AG10803 (cell line): ENCODE measurements at regions not wholly inside any gene's neighbourhood (a gene's known extent, or its start where the extent isn't known, plus 50 kb on each side); places are given as distances from the start of the nearest gene placed in this dataset.
A peak's percentile ranks its signal among the peaks of the same experiment; 100 is the strongest.

Source experiments
- DNase-seq: peaks from one replicate; pipeline ENCODE4 v3.0.0; 2010; ENCODE audit warnings: low read depth
- H3K4me3 ChIP-seq: 2 replicates; pipeline ENCODE4 v1.5.1; 2011; ENCODE audit warnings: mild to moderate bottlenecking, low read length, control low read depth
- CTCF ChIP-seq: conservative IDR thresholded peaks from 2 replicates; pipeline ENCODE4 v1.5.1; 2011; ENCODE audit warnings: mild to moderate bottlenecking, low read length, control low read depth, inconsistent platforms

- no peak for TF ChIP-seq CTCF
- H3K4me3 ChIP-seq, result no peak overlapping the region
- DNase-seq, result no peak
Measured at GRCh38 chr1:34389974-34390373, 213.3 kb downstream of the C1orf94 start.

- no peak overlapping the region for H3K4me3 ChIP-seq
- DNase-seq, result no peak
- TF ChIP-seq CTCF, result no peak
Measured at GRCh38 chr1:34396042-34396441, 219.3 kb downstream of the C1orf94 start.

GRCh38 chr1:34398241-34398915 lies 221.7 kb downstream of the C1orf94 start:
- no peak overlapping the region for H3K4me3 ChIP-seq
- no peak for TF ChIP-seq CTCF
- no peak for DNase-seq

- no peak for DNase-seq
- H3K4me3 ChIP-seq, result no peak overlapping the region
- no peak for TF ChIP-seq CTCF
Measured at GRCh38 chr1:34398916-34399275, 222.2 kb downstream of the C1orf94 start.

GRCh38 chr1:34400675-34401074 lies 224.0 kb downstream of the C1orf94 start:
- H3K4me3 ChIP-seq, result no peak overlapping the region
- no peak for TF ChIP-seq CTCF
- no peak for DNase-seq

GRCh38 chr1:34403156-34403555 lies 226.4 kb downstream of the C1orf94 start:
- no peak overlapping the region for H3K4me3 ChIP-seq
- DNase-seq, result no peak
- TF ChIP-seq CTCF, result no peak

- TF ChIP-seq CTCF, result no peak
- DNase-seq, result peak; percentile 30
- no peak overlapping the region for H3K4me3 ChIP-seq
Measured at GRCh38 chr1:34404804-34405203, 228.1 kb downstream of the C1orf94 start.
